Adrenal gland (tissue), 5 donors: ENCODE measurements at regions not wholly inside any gene's neighbourhood (a gene's known extent, or its start where the extent isn't known, plus 50 kb on each side); places are given as distances from the start of the nearest gene placed in this dataset.

Source experiments
- POLR2A ChIP-seq, 2 donors: fragments of 450-650 bp; IDR thresholded peaks; one replicate each; pipeline ENCODE4 v1.6.1; 2017; ENCODE audit warnings: antibody characterized with exemption in 2 of 2, mild to moderate bottlenecking in 2 of 2, moderate library complexity in 1 of 2
- TF ChIP-seq, protein P1 (sequence below), 6 experiments: fragments of 450-650 bp in 4 of 6; fragments of 200-600 bp in 2 of 6; sonication (generic) in 1 of 6; IDR thresholded peaks; 1 replicate in 5 of 6; 2 replicates in 1 of 6; pipeline versions ENCODE4 v1.5.1 to v1.8.0; 2016 to 2021; ENCODE audit warnings: antibody characterized with exemption in 6 of 6, mild to moderate bottlenecking in 2 of 6, moderate library complexity in 1 of 6
- donor health status: DM: no; HTN: no; CAD: no.

DNA sequence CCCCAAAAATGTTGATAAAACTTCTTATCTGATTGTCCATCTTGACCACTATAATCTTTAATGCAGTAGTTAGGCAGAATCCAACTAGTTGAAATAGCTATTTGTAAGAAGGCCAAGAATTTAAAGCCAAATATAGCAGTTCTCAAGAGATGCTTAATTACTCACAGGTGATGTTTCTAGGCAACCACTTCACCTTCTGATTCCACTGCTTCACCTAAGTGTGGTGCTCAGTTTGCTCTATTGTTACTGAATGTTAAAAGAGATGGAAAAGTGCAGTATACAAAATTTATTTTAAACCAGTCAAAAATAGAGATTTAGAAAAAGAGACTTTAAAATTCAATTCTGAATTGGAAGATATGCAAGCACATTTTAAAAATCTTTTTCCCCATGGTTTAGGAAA, 539.4 kb downstream of the ZNF804A start:
- TF ChIP-seq, protein P1, sequence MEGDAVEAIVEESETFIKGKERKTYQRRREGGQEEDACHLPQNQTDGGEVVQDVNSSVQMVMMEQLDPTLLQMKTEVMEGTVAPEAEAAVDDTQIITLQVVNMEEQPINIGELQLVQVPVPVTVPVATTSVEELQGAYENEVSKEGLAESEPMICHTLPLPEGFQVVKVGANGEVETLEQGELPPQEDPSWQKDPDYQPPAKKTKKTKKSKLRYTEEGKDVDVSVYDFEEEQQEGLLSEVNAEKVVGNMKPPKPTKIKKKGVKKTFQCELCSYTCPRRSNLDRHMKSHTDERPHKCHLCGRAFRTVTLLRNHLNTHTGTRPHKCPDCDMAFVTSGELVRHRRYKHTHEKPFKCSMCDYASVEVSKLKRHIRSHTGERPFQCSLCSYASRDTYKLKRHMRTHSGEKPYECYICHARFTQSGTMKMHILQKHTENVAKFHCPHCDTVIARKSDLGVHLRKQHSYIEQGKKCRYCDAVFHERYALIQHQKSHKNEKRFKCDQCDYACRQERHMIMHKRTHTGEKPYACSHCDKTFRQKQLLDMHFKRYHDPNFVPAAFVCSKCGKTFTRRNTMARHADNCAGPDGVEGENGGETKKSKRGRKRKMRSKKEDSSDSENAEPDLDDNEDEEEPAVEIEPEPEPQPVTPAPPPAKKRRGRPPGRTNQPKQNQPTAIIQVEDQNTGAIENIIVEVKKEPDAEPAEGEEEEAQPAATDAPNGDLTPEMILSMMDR (IDR thresholded peaks at IDR 0.05), result no peak
- TF ChIP-seq POLR2A (IDR thresholded peaks at IDR 0.05), result no peak
